Omental fat pad (tissue), 3 donors: ENCODE measurements at regions not wholly inside any gene's neighbourhood (a gene's known extent, or its start where the extent isn't known, plus 50 kb on each side); places are given as distances from the start of the nearest gene placed in this dataset.
"Not testable (repeated sequence)": the region's sequence is repeated elsewhere in the genome, so short reads cannot be mapped to it uniquely, and the experiment has no call there.

ENCODE experiments used
- ATAC-seq: fragments of 150-250 bp; one replicate; pipeline ENCODE4 v1.9.1; 2016; ENCODE audit warnings: mild to moderate bottlenecking, moderate library complexity; ENCODE audit not compliant: low FRiP score
- DNase-seq: peaks from one replicate; pipeline ENCODE4 v3.0.0-alpha.2; 2019; ENCODE audit warnings: low spot score
- CTCF ChIP-seq, 3 donors: fragments of 450-650 bp; IDR thresholded peaks; one replicate each; pipeline ENCODE4 v1.5.1; 2016 to 2017; ENCODE audit warnings: antibody characterized with exemption in 3 of 3, mild to moderate bottlenecking in 3 of 3, moderate library complexity in 2 of 3

GRCh38 chr3:5347486-5347885 is 160.0 kb downstream of the EDEM1 start:
- DNase-seq (no peak), ATAC-seq (no peak)
- no peak for TF ChIP-seq CTCF (IDR thresholded peaks at IDR 0.05)

GRCh38 chr3:5348229-5348902 is 160.9 kb downstream of the EDEM1 start:
- TF ChIP-seq CTCF (IDR thresholded peaks at IDR 0.05), result no peak
- ATAC-seq, result no peak

GRCh38 chr3:5349343-5349742 is 161.8 kb downstream of the EDEM1 start:
- DNase-seq (no peak), ATAC-seq (no peak)
- TF ChIP-seq CTCF (IDR thresholded peaks at IDR 0.05), result no peak

More at GRCh38 chr3:5348229-5348902, 160.9 kb downstream of the EDEM1 start:
- no peak for DNase-seq

GRCh38 chr3:5357089-5357488 is 169.6 kb downstream of the EDEM1 start:
- DNase-seq (no peak), ATAC-seq (no peak)
- TF ChIP-seq CTCF (IDR thresholded peaks at IDR 0.05), result no peak

- DNase-seq (no peak), ATAC-seq (no peak)
- no peak for TF ChIP-seq CTCF (IDR thresholded peaks at IDR 0.05)
Observed at GRCh38 chr3:5358911-5359310, 171.4 kb downstream of the EDEM1 start.

GRCh38 chr3:5360453-5360852 is 172.9 kb downstream of the EDEM1 start:
- ATAC-seq (no peak), DNase-seq (no peak)
- TF ChIP-seq CTCF (IDR thresholded peaks at IDR 0.05), result no peak

- no peak for DNase-seq
- TF ChIP-seq CTCF (IDR thresholded peaks at IDR 0.05), result no peak
- no peak for ATAC-seq
Observed at GRCh38 chr3:5366746-5367145, 179.2 kb downstream of the EDEM1 start.

- DNase-seq, ATAC-seq: not testable (repeated sequence)
Observed at GRCh38 chr3:5371555-5371954, 184.0 kb downstream of the EDEM1 start.
